ENCODE measurements at regions not wholly inside any gene's neighbourhood (a gene's known extent, or its start where the extent isn't known, plus 50 kb on each side); places are given as distances from the start of the nearest gene placed in this dataset.

DNA sequence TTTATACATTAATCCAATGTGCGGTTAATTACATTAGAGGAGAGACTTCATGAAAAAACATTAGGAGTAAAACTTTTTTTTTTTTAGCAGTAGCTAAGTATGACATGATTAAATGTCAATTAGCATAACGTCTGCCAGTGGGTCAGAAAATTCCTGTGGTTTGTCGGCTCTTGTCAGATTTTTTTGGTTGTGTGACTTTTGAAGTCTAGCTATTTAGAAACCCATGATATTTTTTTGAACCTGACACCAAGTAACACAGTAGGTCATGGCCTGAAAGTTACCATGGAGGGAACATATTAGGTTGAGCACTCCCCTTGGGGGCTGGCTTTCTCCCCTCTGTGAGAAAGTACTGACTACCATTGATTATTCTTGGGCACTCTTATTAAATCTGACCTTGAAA lies 84.8 kb upstream of the ALDH1A1 start:
- Mint-ChIP-seq H3K4me3 (no peak overlapping the region), H3K36me3 (no peaks in the 10 kb centered on the region), H3K27me3 (ENCODE audit: low read depth) (no peaks in the 10 kb centered on the region), H3K9me3 (no peaks in the 10 kb centered on the region), H3K27ac (no peak overlapping the region), H3K4me1 (peaks cover 18% of the 10 kb centered on the region)
- ChIA-PET CTCF (interaction anchor here (1.9 kb wide), 1 partner anchor 181 kb away, joined by 6 read pairs; no protein-coding TSS in a partner anchor), POLR2A (no interaction called here)
- no peak for TF ChIP-seq OVOL2 (CRISPR knock-in tag; IDR thresholded peaks at IDR 0.05; ENCODE audit: borderline replicate concordance)
- TF ChIP-seq ZMAT4 (CRISPR knock-in tag; IDR thresholded peaks at IDR 0.05), result no peak
- no peak for TF ChIP-seq SMAD3 (CRISPR knock-in tag; IDR thresholded peaks at IDR 0.05; ENCODE audit: borderline replicate concordance)
- TF ChIP-seq, protein P1, sequence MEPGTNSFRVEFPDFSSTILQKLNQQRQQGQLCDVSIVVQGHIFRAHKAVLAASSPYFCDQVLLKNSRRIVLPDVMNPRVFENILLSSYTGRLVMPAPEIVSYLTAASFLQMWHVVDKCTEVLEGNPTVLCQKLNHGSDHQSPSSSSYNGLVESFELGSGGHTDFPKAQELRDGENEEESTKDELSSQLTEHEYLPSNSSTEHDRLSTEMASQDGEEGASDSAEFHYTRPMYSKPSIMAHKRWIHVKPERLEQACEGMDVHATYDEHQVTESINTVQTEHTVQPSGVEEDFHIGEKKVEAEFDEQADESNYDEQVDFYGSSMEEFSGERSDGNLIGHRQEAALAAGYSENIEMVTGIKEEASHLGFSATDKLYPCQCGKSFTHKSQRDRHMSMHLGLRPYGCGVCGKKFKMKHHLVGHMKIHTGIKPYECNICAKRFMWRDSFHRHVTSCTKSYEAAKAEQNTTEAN (CRISPR knock-in tag; IDR thresholded peaks at IDR 0.05), result no peak
- TF ChIP-seq ATF2 (CRISPR knock-in tag; IDR thresholded peaks at IDR 0.05; ENCODE audit: borderline replicate concordance, low read depth), result no peak
- TF ChIP-seq, protein P2, sequence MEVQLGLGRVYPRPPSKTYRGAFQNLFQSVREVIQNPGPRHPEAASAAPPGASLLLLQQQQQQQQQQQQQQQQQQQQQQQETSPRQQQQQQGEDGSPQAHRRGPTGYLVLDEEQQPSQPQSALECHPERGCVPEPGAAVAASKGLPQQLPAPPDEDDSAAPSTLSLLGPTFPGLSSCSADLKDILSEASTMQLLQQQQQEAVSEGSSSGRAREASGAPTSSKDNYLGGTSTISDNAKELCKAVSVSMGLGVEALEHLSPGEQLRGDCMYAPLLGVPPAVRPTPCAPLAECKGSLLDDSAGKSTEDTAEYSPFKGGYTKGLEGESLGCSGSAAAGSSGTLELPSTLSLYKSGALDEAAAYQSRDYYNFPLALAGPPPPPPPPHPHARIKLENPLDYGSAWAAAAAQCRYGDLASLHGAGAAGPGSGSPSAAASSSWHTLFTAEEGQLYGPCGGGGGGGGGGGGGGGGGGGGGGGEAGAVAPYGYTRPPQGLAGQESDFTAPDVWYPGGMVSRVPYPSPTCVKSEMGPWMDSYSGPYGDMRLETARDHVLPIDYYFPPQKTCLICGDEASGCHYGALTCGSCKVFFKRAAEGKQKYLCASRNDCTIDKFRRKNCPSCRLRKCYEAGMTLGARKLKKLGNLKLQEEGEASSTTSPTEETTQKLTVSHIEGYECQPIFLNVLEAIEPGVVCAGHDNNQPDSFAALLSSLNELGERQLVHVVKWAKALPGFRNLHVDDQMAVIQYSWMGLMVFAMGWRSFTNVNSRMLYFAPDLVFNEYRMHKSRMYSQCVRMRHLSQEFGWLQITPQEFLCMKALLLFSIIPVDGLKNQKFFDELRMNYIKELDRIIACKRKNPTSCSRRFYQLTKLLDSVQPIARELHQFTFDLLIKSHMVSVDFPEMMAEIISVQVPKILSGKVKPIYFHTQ (CRISPR knock-in tag; IDR thresholded peaks at IDR 0.05), result no peak
- TF ChIP-seq ZNF423 (CRISPR knock-in tag; IDR thresholded peaks at IDR 0.05), result no peak
- TF ChIP-seq, protein P3, sequence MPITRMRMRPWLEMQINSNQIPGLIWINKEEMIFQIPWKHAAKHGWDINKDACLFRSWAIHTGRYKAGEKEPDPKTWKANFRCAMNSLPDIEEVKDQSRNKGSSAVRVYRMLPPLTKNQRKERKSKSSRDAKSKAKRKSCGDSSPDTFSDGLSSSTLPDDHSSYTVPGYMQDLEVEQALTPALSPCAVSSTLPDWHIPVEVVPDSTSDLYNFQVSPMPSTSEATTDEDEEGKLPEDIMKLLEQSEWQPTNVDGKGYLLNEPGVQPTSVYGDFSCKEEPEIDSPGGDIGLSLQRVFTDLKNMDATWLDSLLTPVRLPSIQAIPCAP (CRISPR knock-in tag; IDR thresholded peaks at IDR 0.05), result no peak
- DNase-seq (ENCODE audit: low spot score) (no peak), ATAC-seq (no peak)

DNA sequence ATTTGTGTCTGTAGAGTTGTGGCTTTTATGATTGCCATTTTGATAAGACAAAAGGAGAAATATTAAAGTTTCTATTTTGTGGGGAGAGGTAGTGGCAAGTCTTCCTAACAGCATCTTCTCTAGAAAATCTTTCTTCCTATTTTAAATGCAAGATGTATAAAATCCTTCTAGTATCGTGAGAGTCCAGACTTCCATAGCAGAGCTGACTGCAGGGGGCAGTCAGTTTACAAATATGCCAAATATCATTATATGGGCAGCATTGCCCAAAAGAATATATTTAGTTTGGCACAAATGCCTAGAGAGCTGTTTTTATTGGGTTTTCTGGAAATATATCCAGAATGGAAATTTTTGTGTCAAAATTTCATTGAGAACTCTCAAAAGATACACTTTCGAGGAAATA lies 82.1 kb upstream of the ALDH1A1 start:
- CTCF ChIA-PET, result no interaction called here
- no peak for ATAC-seq
- TF ChIP-seq ZSCAN18 (CRISPR knock-in tag; IDR thresholded peaks at IDR 0.05) (no peak), FOXP4 (CRISPR knock-in tag; IDR thresholded peaks at IDR 0.05) (no peak), ZNF138 (CRISPR knock-in tag; conservative IDR thresholded peaks at IDR 0.05) (no peak), E2F4 (CRISPR knock-in tag; IDR thresholded peaks at IDR 0.05; ENCODE audit: borderline replicate concordance, low read depth) (no peak), MYBL2 (CRISPR knock-in tag; IDR thresholded peaks at IDR 0.05) (no peak), ZNF671 (CRISPR knock-in tag; IDR thresholded peaks at IDR 0.05) (no peak), FOXJ3 (CRISPR knock-in tag; IDR thresholded peaks at IDR 0.05; ENCODE audit: borderline replicate concordance) (no peak), SMAD3 (CRISPR knock-in tag; IDR thresholded peaks at IDR 0.05; ENCODE audit: borderline replicate concordance) (no peak), ZNF317 (CRISPR knock-in tag; IDR thresholded peaks at IDR 0.05; ENCODE audit: borderline replicate concordance, low read depth) (no peak), RELA (CRISPR knock-in tag; IDR thresholded peaks at IDR 0.05; ENCODE audit: borderline replicate concordance) (no peak), ZNF423 (CRISPR knock-in tag; IDR thresholded peaks at IDR 0.05) (no peak), ESRRA (CRISPR knock-in tag; IDR thresholded peaks at IDR 0.05; ENCODE audit: borderline replicate concordance) (no peak)
- TF ChIP-seq, protein P4, sequence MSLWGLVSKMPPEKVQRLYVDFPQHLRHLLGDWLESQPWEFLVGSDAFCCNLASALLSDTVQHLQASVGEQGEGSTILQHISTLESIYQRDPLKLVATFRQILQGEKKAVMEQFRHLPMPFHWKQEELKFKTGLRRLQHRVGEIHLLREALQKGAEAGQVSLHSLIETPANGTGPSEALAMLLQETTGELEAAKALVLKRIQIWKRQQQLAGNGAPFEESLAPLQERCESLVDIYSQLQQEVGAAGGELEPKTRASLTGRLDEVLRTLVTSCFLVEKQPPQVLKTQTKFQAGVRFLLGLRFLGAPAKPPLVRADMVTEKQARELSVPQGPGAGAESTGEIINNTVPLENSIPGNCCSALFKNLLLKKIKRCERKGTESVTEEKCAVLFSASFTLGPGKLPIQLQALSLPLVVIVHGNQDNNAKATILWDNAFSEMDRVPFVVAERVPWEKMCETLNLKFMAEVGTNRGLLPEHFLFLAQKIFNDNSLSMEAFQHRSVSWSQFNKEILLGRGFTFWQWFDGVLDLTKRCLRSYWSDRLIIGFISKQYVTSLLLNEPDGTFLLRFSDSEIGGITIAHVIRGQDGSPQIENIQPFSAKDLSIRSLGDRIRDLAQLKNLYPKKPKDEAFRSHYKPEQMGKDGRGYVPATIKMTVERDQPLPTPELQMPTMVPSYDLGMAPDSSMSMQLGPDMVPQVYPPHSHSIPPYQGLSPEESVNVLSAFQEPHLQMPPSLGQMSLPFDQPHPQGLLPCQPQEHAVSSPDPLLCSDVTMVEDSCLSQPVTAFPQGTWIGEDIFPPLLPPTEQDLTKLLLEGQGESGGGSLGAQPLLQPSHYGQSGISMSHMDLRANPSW (CRISPR knock-in tag; conservative IDR thresholded peaks at IDR 0.05; ENCODE audit: low read depth), result no peak

More for the DNA sequence above, 82.1 kb upstream of the ALDH1A1 start:
- POLR2A ChIA-PET, result no interaction called here
- Mint-ChIP-seq H3K4me1 (peaks cover 18% of the 10 kb centered on the region), H3K4me3 (no peak overlapping the region), H3K36me3 (no peaks in the 10 kb centered on the region), H3K27me3 (ENCODE audit: low read depth) (no peaks in the 10 kb centered on the region), H3K9me3 (no peaks in the 10 kb centered on the region), H3K27ac (no peak overlapping the region)
- no peak for DNase-seq (ENCODE audit: low spot score)

Data from WTC11 (cell line).